Loucy (cell line): ENCODE measurements at regions not wholly inside any gene's neighbourhood (a gene's known extent, or its start where the extent isn't known, plus 50 kb on each side); places are given as distances from the start of the nearest gene placed in this dataset.

Source experiments
- H2AFZ ChIP-seq: fragments of 200-600 bp; sonication (generic); 2 replicates; pipeline ENCODE4 v1.6.0; 2016; ENCODE audit warnings: antibody characterized with exemption, mild to moderate bottlenecking, low read length, moderate library complexity
- H3F3A ChIP-seq: fragments of 200-600 bp; 2 replicates; pipeline ENCODE4 v1.6.0; 2016; ENCODE audit warnings: antibody characterized with exemption, low read depth, mild to moderate bottlenecking
- H3K27me3 ChIP-seq: fragments of 200-600 bp; sonication (generic); 2 replicates; pipeline ENCODE4 v1.6.1; 2014; ENCODE audit warnings: low read length, mild to moderate bottlenecking; ENCODE audit not compliant: insufficient read depth, poor library complexity, severe bottlenecking
- H3K36me3 ChIP-seq: fragments of 200-600 bp; sonication (generic); 2 replicates; pipeline ENCODE4 v1.6.1; 2016; ENCODE audit warnings: low read length; ENCODE audit not compliant: insufficient read depth
- H3K4me1 ChIP-seq: fragments of 200-600 bp; sonication (generic); 2 replicates; pipeline ENCODE4 v1.5.1; 2014; ENCODE audit warnings: low read length, mild to moderate bottlenecking; ENCODE audit not compliant: insufficient read depth, poor library complexity, severe bottlenecking
- H3K4me2 ChIP-seq: fragments of 200-600 bp; sonication (generic); 2 replicates; pipeline ENCODE4 v1.6.0; 2014; ENCODE audit warnings: antibody characterized with exemption, low read length, low read depth, mild to moderate bottlenecking; ENCODE audit not compliant: poor library complexity, severe bottlenecking
- H3K4me3 ChIP-seq: fragments of 200-600 bp; sonication (generic); 2 replicates; pipeline ENCODE4 v1.5.1; 2014; ENCODE audit warnings: low read length, mild to moderate bottlenecking, mixed read lengths; ENCODE audit not compliant: poor library complexity, severe bottlenecking
- H3K79me2 ChIP-seq: fragments of 200-600 bp; sonication (generic); 2 replicates; pipeline ENCODE4 v1.6.1; 2014; ENCODE audit warnings: low read length; ENCODE audit not compliant: insufficient read depth
- H3K9ac ChIP-seq: fragments of 200-600 bp; sonication (generic); 2 replicates; pipeline ENCODE4 v1.6.0; 2014; ENCODE audit warnings: mild to moderate bottlenecking, low read depth, low read length, moderate library complexity; ENCODE audit not compliant: poor library complexity, severe bottlenecking
- H3K9me2 ChIP-seq: fragments of 200-600 bp; sonication (generic); replicated peaks from 2 replicates; pipeline ENCODE4 v1.6.1; 2016; ENCODE audit warnings: low read depth, low read length, mixed read lengths
- H3K9me3 ChIP-seq: fragments of 200-600 bp; sonication (generic); 2 replicates; pipeline ENCODE4 v1.6.1; 2014; ENCODE audit warnings: mild to moderate bottlenecking, antibody characterized with exemption, low read length, low read depth; ENCODE audit not compliant: insufficient read depth
- H4K20me1 ChIP-seq: fragments of 200-600 bp; sonication (generic); 2 replicates; pipeline ENCODE4 v1.6.0; 2014; ENCODE audit warnings: antibody characterized with exemption, low read length, mild to moderate bottlenecking; ENCODE audit not compliant: insufficient read depth, poor library complexity, severe bottlenecking
- EZH2phosphoT487 ChIP-seq: fragments of 200-600 bp; IDR thresholded peaks from 2 replicates; pipeline ENCODE4 v1.6.1; 2018; ENCODE audit warnings: antibody characterized with exemption, mild to moderate bottlenecking, moderate library complexity, borderline replicate concordance
- TF ChIP-seq, protein P1 (sequence below): fragments of 200-600 bp; sonication (generic); conservative IDR thresholded peaks from 2 replicates; pipeline ENCODE4 v1.5.1; 2014; ENCODE audit warnings: mild to moderate bottlenecking, antibody characterized with exemption, low read length

DNA sequence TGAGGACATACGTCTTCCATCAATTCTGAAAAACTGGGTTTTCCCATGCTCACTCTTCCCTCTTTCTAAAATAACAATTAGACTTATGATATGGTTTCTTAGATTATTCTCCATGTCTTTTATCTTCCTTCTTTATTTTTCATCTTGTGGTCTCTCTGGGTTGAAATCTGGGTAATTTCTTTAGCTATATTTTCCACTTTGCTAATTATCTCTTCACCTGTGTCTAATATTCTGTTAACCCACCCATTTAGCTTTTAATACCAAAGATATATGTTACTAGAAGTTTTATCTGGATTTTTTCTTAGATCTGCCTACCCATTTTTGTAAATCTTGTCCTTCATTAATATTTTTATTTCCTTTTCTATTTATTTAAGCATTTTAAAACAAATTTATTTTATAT, 121.8 kb downstream of the TENT5A start:
- Histone ChIP-seq H3K9me3 (peaks cover 18% of the 10 kb centered on the region), H4K20me1 (no peaks in the 10 kb centered on the region), H3K9me2 (no peaks in the 10 kb centered on the region), H3K79me2 (no peaks in the 10 kb centered on the region), H3K4me1 (no peaks in the 10 kb centered on the region), H3K9ac (no peak overlapping the region), H3K36me3 (no peaks in the 10 kb centered on the region; the same call in 1 of the 2 replicates), H3K4me3 (no peak overlapping the region), H3K27me3 (no peaks in the 10 kb centered on the region), H3F3A (no peaks in the 10 kb centered on the region; the same call in 1 of the 2 replicates), H3K4me2 (no peak overlapping the region), H2AFZ (no peak overlapping the region)
- TF ChIP-seq EZH2phosphoT487: no peak
- TF ChIP-seq, protein P1, sequence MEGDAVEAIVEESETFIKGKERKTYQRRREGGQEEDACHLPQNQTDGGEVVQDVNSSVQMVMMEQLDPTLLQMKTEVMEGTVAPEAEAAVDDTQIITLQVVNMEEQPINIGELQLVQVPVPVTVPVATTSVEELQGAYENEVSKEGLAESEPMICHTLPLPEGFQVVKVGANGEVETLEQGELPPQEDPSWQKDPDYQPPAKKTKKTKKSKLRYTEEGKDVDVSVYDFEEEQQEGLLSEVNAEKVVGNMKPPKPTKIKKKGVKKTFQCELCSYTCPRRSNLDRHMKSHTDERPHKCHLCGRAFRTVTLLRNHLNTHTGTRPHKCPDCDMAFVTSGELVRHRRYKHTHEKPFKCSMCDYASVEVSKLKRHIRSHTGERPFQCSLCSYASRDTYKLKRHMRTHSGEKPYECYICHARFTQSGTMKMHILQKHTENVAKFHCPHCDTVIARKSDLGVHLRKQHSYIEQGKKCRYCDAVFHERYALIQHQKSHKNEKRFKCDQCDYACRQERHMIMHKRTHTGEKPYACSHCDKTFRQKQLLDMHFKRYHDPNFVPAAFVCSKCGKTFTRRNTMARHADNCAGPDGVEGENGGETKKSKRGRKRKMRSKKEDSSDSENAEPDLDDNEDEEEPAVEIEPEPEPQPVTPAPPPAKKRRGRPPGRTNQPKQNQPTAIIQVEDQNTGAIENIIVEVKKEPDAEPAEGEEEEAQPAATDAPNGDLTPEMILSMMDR: no peak

DNA sequence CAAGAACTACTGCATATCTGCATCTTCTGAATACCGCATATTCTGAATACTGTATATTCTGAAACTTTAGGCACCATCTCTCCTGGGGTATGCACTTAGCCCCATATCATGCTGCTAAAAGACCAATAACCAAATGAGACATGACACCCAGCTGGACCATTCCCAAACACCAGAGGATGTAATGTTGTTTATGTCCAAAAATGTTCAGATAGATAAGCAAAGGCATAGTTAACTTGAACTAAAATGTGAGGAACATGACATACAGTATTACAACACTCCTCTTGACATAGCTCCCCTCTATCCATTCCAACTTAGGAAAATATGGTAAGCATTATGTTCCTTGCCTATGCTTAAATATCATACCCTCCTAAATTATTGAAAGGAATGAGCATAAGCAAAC, 127.3 kb downstream of the TENT5A start:
- TF ChIP-seq, protein P1: no peak
- TF ChIP-seq EZH2phosphoT487: no peak
- no peak overlapping the region for H3K9ac ChIP-seq
- no peaks in the 10 kb centered on the region for H3F3A ChIP-seq
- H4K20me1 ChIP-seq: no peaks in the 10 kb centered on the region
- H3K9me3 ChIP-seq: no peaks in the 10 kb centered on the region
- H3K79me2 ChIP-seq: no peaks in the 10 kb centered on the region
- no peaks in the 10 kb centered on the region for H3K27me3 ChIP-seq
- H3K4me2 ChIP-seq: no peak overlapping the region
- no peak overlapping the region for H2AFZ ChIP-seq
- H3K36me3 ChIP-seq: no peaks in the 10 kb centered on the region
- H3K4me1 ChIP-seq: no peaks in the 10 kb centered on the region
- no peaks in the 10 kb centered on the region for H3K9me2 ChIP-seq
- no peak overlapping the region for H3K4me3 ChIP-seq

DNA sequence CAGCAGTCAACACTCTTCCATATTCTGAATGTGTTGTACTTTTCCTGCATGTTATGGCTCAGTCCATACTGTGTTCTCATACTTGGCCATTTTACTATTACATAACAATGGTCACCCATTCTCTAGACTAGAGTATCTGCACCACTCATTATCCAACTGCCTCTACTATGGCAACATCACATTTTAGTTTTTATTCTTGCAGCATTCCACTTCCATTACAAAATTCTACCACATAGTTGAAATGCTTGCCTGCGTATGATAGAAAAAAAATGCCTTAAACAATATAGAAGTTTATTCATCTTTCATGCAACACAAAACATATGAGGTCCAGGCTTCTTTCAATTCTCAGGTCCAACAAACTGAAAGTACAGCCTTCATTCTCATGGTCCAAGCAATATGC, 128.0 kb downstream of the TENT5A start:
- Histone ChIP-seq H3K9ac (no peak overlapping the region), H3K4me2 (no peak overlapping the region), H4K20me1 (no peaks in the 10 kb centered on the region), H3F3A (no peaks in the 10 kb centered on the region), H3K27me3 (no peaks in the 10 kb centered on the region), H3K36me3 (no peaks in the 10 kb centered on the region), H3K9me2 (no peaks in the 10 kb centered on the region), H2AFZ (no peak overlapping the region), H3K9me3 (no peaks in the 10 kb centered on the region), H3K4me3 (no peak overlapping the region), H3K79me2 (no peaks in the 10 kb centered on the region), H3K4me1 (no peaks in the 10 kb centered on the region)
- no peak for TF ChIP-seq EZH2phosphoT487
- TF ChIP-seq, protein P1: no peak
